NB4 (cell line): ENCODE measurements at regions not wholly inside any gene's neighbourhood (a gene's known extent, or its start where the extent isn't known, plus 50 kb on each side); places are given as distances from the start of the nearest gene placed in this dataset.

ENCODE experiments used
- DNase-seq: peaks from one replicate; pipeline ENCODE4 v3.0.0; 2010; ENCODE audit warnings: low read depth
- H3K4me3 ChIP-seq: one replicate; pipeline ENCODE4 v1.5.1; 2011; ENCODE audit warnings: mild to moderate bottlenecking, low read depth, low read length, moderate library complexity
- MYC ChIP-seq: IDR thresholded peaks from 2 replicates; pipeline ENCODE4 v1.6.1; 2011; ENCODE audit warnings: low read depth, low read length
- POLR2A ChIP-seq: IDR thresholded peaks from 2 replicates; pipeline ENCODE4 v1.6.1; 2011; ENCODE audit warnings: mild to moderate bottlenecking; ENCODE audit not compliant: insufficient read length; ENCODE audit errors: extremely low read depth
- TF ChIP-seq, protein P1 (sequence below): IDR thresholded peaks from 2 replicates; pipeline ENCODE4 v1.6.1; 2011; ENCODE audit warnings: low read depth, low read length
- TF ChIP-seq, protein P2 (sequence below): IDR thresholded peaks from one replicate; pipeline ENCODE4 v1.5.1; 2012; ENCODE audit warnings: low read depth, low read length

DNA sequence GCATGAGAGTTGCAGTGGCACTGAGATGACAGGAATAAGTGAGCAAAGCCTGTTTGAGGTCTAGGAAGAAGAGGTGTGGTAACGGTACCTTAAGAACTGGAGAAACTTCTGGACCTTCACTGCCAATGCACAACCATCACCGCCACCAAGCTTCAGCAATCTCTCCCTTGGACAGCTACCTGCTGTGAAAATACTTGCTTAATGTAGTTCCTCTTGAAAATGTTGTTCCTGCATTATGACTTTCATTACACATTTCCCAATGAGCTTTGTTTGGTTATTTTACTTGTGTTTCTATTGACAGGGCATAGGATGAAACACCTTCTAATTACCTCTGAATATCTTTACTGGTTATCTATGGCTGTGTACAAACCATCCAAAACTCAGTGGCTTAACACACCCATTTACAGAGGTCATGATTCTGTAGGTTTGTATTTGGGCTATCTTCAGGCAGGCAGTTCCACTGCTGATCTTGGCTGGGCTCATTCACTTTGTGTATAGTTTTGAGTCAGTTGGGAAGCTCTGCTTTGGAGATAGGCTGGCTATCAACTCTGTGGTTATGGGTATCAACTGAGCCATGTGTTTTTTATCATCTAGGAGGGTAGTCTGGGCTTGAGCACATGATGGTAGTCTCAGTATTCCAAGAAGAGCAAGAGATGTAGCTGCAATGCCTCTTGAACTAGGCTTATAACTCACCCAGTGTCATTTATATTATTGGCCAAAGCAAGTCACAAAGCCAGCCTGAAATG is 149.4 kb downstream of the ELAVL4 start:
- no peak for DNase-seq
- H3K4me3 ChIP-seq, result no peak overlapping the region
- TF ChIP-seq, protein P1, sequence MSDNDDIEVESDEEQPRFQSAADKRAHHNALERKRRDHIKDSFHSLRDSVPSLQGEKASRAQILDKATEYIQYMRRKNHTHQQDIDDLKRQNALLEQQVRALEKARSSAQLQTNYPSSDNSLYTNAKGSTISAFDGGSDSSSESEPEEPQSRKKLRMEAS, result no peak
- TF ChIP-seq, protein P2, sequence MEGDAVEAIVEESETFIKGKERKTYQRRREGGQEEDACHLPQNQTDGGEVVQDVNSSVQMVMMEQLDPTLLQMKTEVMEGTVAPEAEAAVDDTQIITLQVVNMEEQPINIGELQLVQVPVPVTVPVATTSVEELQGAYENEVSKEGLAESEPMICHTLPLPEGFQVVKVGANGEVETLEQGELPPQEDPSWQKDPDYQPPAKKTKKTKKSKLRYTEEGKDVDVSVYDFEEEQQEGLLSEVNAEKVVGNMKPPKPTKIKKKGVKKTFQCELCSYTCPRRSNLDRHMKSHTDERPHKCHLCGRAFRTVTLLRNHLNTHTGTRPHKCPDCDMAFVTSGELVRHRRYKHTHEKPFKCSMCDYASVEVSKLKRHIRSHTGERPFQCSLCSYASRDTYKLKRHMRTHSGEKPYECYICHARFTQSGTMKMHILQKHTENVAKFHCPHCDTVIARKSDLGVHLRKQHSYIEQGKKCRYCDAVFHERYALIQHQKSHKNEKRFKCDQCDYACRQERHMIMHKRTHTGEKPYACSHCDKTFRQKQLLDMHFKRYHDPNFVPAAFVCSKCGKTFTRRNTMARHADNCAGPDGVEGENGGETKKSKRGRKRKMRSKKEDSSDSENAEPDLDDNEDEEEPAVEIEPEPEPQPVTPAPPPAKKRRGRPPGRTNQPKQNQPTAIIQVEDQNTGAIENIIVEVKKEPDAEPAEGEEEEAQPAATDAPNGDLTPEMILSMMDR, result no peak
- TF ChIP-seq POLR2A (no peak), MYC (no peak)

GRCh38 chr1:50257029-50257428 is 148.3 kb downstream of the ELAVL4 start:
- TF ChIP-seq, protein P1, result no peak
- TF ChIP-seq, protein P2, result no peak
- TF ChIP-seq MYC, result no peak
- TF ChIP-seq POLR2A, result no peak
- DNase-seq, result no peak
- H3K4me3 ChIP-seq, result no peak overlapping the region
